Stimulated activated CD4-positive, alpha-beta T cell treated with anti-CD3 and anti-CD28 coated beads, Interleukin-12 subunit alpha, Interleukin-12 subunit beta, amount 100 ng/mL, for 48 hours (primary cell): ENCODE measurements at regions not wholly inside any gene's neighbourhood (a gene's known extent, or its start where the extent isn't known, plus 50 kb on each side); places are given as distances from the start of the nearest gene placed in this dataset.
A peak's percentile ranks its signal among the peaks of the same experiment; 100 is the strongest.
"Not testable (repeated sequence)": the region's sequence is repeated elsewhere in the genome, so short reads cannot be mapped to it uniquely, and the experiment has no call there.

Experiments
- DNase-seq, 3 donors: peaks; one replicate each; pipeline ENCODE4 v3.0.0-alpha.2; 2020; ENCODE audit warnings: low read depth in 2 of 3, low spot score in 1 of 3

- DNase-seq = no peak
Measured at GRCh38 chr1:48084826-48085225, 87.6 kb upstream of the TRABD2B start.

- DNase-seq = no peak
Measured at GRCh38 chr1:48082271-48082962, 85.2 kb upstream of the TRABD2B start.

GRCh38 chr1:48080331-48081255 lies 83.4 kb upstream of the TRABD2B start:
- no peak for DNase-seq

GRCh38 chr1:48079096-48079495 lies 81.9 kb upstream of the TRABD2B start:
- no peak for DNase-seq

- DNase-seq = no peak
Measured at GRCh38 chr1:48077795-48078222, 80.6 kb upstream of the TRABD2B start.

GRCh38 chr1:48076017-48076416 lies 78.8 kb upstream of the TRABD2B start:
- DNase-seq = no peak

GRCh38 chr1:48073798-48074530 lies 76.8 kb upstream of the TRABD2B start:
- no peak for DNase-seq

GRCh38 chr1:48071513-48071912 lies 74.3 kb upstream of the TRABD2B start:
- DNase-seq = no peak

GRCh38 chr1:48070396-48070750 lies 73.2 kb upstream of the TRABD2B start:
- no peak for DNase-seq

GRCh38 chr1:48069662-48070395 lies 72.6 kb upstream of the TRABD2B start:
- no peak for DNase-seq

- no peak for DNase-seq
Measured at GRCh38 chr1:48068206-48068605, 71.0 kb upstream of the TRABD2B start.

- DNase-seq = no peak
Measured at GRCh38 chr1:48066936-48067335, 69.8 kb upstream of the TRABD2B start.

GRCh38 chr1:48064693-48065092 lies 67.5 kb upstream of the TRABD2B start:
- not testable (repeated sequence) for DNase-seq

GRCh38 chr1:48062353-48062752 lies 65.2 kb upstream of the TRABD2B start:
- no peak for DNase-seq

- DNase-seq = peak in 1 of 3 donors; percentile 35
Measured at GRCh38 chr1:48061162-48062136, 64.3 kb upstream of the TRABD2B start.

- DNase-seq = no peak
Measured at GRCh38 chr1:48059289-48059688, 62.1 kb upstream of the TRABD2B start.

GRCh38 chr1:48058135-48059025 lies 61.2 kb upstream of the TRABD2B start:
- DNase-seq = no peak

- no peak for DNase-seq
Measured at GRCh38 chr1:48057249-48057648, 60.1 kb upstream of the TRABD2B start.
